Mammary epithelial cell (primary cell): ENCODE measurements at regions not wholly inside any gene's neighbourhood (a gene's known extent, or its start where the extent isn't known, plus 50 kb on each side); places are given as distances from the start of the nearest gene placed in this dataset.

ENCODE experiments used
- EZH2 ChIP-seq: IDR thresholded peaks from 2 replicates; pipeline ENCODE4 v1.6.1; 2012; ENCODE audit warnings: low read length, inconsistent platforms, borderline replicate concordance
- TF ChIP-seq, protein P1 (sequence below), 2 donors: IDR thresholded peaks in 1 of 2; conservative IDR thresholded peaks in 1 of 2; 2 replicates each; pipeline ENCODE4 v1.5.1; 2011 to 2012; ENCODE audit warnings: inconsistent platforms in 2 of 2, low read length in 2 of 2, mild to moderate bottlenecking in 2 of 2, control low read depth in 1 of 2, low read depth in 1 of 2; ENCODE audit not compliant: insufficient read depth in 1 of 2; ENCODE audit errors: extremely low read depth in 1 of 2

- TF ChIP-seq, protein P1, sequence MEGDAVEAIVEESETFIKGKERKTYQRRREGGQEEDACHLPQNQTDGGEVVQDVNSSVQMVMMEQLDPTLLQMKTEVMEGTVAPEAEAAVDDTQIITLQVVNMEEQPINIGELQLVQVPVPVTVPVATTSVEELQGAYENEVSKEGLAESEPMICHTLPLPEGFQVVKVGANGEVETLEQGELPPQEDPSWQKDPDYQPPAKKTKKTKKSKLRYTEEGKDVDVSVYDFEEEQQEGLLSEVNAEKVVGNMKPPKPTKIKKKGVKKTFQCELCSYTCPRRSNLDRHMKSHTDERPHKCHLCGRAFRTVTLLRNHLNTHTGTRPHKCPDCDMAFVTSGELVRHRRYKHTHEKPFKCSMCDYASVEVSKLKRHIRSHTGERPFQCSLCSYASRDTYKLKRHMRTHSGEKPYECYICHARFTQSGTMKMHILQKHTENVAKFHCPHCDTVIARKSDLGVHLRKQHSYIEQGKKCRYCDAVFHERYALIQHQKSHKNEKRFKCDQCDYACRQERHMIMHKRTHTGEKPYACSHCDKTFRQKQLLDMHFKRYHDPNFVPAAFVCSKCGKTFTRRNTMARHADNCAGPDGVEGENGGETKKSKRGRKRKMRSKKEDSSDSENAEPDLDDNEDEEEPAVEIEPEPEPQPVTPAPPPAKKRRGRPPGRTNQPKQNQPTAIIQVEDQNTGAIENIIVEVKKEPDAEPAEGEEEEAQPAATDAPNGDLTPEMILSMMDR (conservative IDR thresholded peaks at IDR 0.05 in 1 of 2, IDR thresholded peaks at IDR 0.05 in 1 of 2; ENCODE audit: extremely low read depth in 1 of 2, insufficient read depth in 1 of 2, low read depth in 1 of 2, low read length in 2 of 2): no peak
- no peak for TF ChIP-seq EZH2
These were observed 223.7 kb upstream of the RTL1 start for GRCh38 chr14:101127224-101127623.
